K562 (cell line): ENCODE measurements at regions not wholly inside any gene's neighbourhood (a gene's known extent, or its start where the extent isn't known, plus 50 kb on each side); places are given as distances from the start of the nearest gene placed in this dataset.

Experiments
- ATAC-seq: fragments of 200-7000 bp; cut with Tn5 transposase; 3 replicates; pipeline ENCODE4 v1.9.1; 2020; ENCODE audit warnings: moderate library complexity
- BruUV-seq: library from RNA; stranded (reverse); fragments of 400-500 nt; replicated peaks from 2 replicates; lab custom pipeline; 2021; lab: Mats Ljungman, UMichigan
- CTCF ChIA-PET: fragments of 300-600 bp; formaldehyde crosslinking; extraction: SDS; loops from one replicate; lab custom pipeline; 2021; ENCODE audit warnings: low intra/inter-chr PET ratio; lab: Yijun Ruan, JAX
- POLR2A ChIA-PET: fragments of 300-600, 350-650 bp; sonication (Branson Sonifier 250); formaldehyde crosslinking; extraction: SDS; loops from one replicate; lab custom pipeline; 2021; ENCODE audit warnings: antibody characterized with exemption, inconsistent platforms; lab: Yijun Ruan, JAX
- DNase-seq, 4 experiments: peaks; one replicate each; pipeline versions ENCODE4 v3.0.0 to v3.0.0-alpha.2; 2011 to 2018; ENCODE audit warnings: low spot score in 3 of 4, mixed read lengths in 3 of 4; ENCODE audit errors: extremely low read depth in 1 of 4
- FAIRE-seq: peaks from 2 replicates; lab custom pipeline; 2011; peaks lifted over from hg19 to GRCh38; lab: Jason Lieb, UNC
- H2AFZ ChIP-seq: 2 replicates; pipeline ENCODE4 v1.6.0; 2011; ENCODE audit warnings: low read depth, low read length, control low read depth, inconsistent platforms
- H3K27ac ChIP-seq: fragments of 200-600 bp; 3 replicates; pipeline ENCODE4 v1.8.0; 2011; ENCODE audit warnings: low read depth, mild to moderate bottlenecking, control low read depth, inconsistent platforms, low read length, moderate library complexity, mixed read lengths; ENCODE audit errors: extremely low read depth
- H3K27me3 ChIP-seq, 2 experiments: fragments of 300-600 bp in 1 of 2; 2 replicates in 1 of 2; 3 replicates in 1 of 2; pipeline versions ENCODE4 v1.6.0 to v1.8.0; 2011; ENCODE audit warnings: inconsistent platforms in 2 of 2, low read length in 2 of 2, mild to moderate bottlenecking in 1 of 2, mixed read lengths in 1 of 2, moderate library complexity in 1 of 2; ENCODE audit not compliant: control insufficient read depth in 2 of 2, insufficient read depth in 2 of 2
- H3K36me3 ChIP-seq: fragments of 300-600 bp; 3 replicates; pipeline ENCODE4 v1.8.0; 2011; ENCODE audit warnings: mild to moderate bottlenecking, low read length, inconsistent platforms; ENCODE audit not compliant: control insufficient read depth, insufficient read depth
- H3K4me1 ChIP-seq, 2 experiments: fragments of 200-600 bp in 1 of 2; replicated peaks in 1 of 2; 2 replicates in 1 of 2; 3 replicates in 1 of 2; pipeline versions ENCODE4 v1.5.1 to v1.8.0; 2011; ENCODE audit warnings: inconsistent platforms in 2 of 2, low read length in 2 of 2, mild to moderate bottlenecking in 1 of 2, mixed read lengths in 1 of 2, moderate library complexity in 1 of 2; ENCODE audit not compliant: control insufficient read depth in 2 of 2, insufficient read depth in 2 of 2
- H3K4me2 ChIP-seq: 2 replicates; pipeline ENCODE4 v1.6.1; 2011; ENCODE audit warnings: low read length, control low read depth, inconsistent platforms, mixed read lengths; ENCODE audit not compliant: insufficient read depth
- H3K4me3 ChIP-seq: fragments of 200-600 bp; sonication (generic), shearing (Covaris generic); 2 replicates; pipeline ENCODE4 v1.5.1; 2016; ENCODE audit warnings: control low read depth, inconsistent platforms
- H3K79me2 ChIP-seq: fragments of 200-600 bp; 3 replicates; pipeline ENCODE4 v1.8.0; 2011; ENCODE audit warnings: low read length, inconsistent platforms; ENCODE audit not compliant: control insufficient read depth, insufficient read depth
- H3K9ac ChIP-seq, 2 experiments: 2 replicates each; pipeline versions ENCODE4 v1.6.0 to v1.6.1; 2011; ENCODE audit warnings: low read depth in 2 of 2, low read length in 2 of 2, control low read depth in 1 of 2, inconsistent platforms in 1 of 2, mild to moderate bottlenecking in 1 of 2, mixed read lengths in 1 of 2; ENCODE audit not compliant: insufficient read depth in 1 of 2
- H3K9me1 ChIP-seq: one replicate; pipeline ENCODE4 v1.6.0; 2011; ENCODE audit warnings: inconsistent platforms, mild to moderate bottlenecking, low read length, moderate library complexity; ENCODE audit not compliant: control insufficient read depth, insufficient read depth
- H3K9me3 ChIP-seq: replicated peaks from 2 replicates; pipeline ENCODE4 v1.5.1; 2011; ENCODE audit warnings: low read depth, low read length, inconsistent platforms; ENCODE audit not compliant: control insufficient read depth, insufficient read depth
- H4K20me1 ChIP-seq: replicated peaks from 2 replicates; pipeline ENCODE4 v1.6.1; 2011; ENCODE audit warnings: low read length, inconsistent platforms, mixed read lengths; ENCODE audit not compliant: control insufficient read depth, insufficient read depth
- ARID1B ChIP-seq: fragments of 450-650 bp; IDR thresholded peaks from 2 replicates; pipeline ENCODE4 v1.6.1; 2016; ENCODE audit warnings: antibody characterized with exemption, mild to moderate bottlenecking, inconsistent platforms
- ATF4 ChIP-seq: fragments of 450-650 bp; formaldehyde crosslinking; IDR thresholded peaks from 2 replicates; pipeline ENCODE4 v1.4.0; 2022; ENCODE audit warnings: mild to moderate bottlenecking, moderate library complexity
- CREB3L1 ChIP-seq: fragments of 450-650 bp; IDR thresholded peaks from 2 replicates; pipeline ENCODE4 v1.6.1; 2014; ENCODE audit warnings: low read depth, mild to moderate bottlenecking, moderate library complexity, borderline replicate concordance
- CXXC5 ChIP-seq: fragments of 250-450 bp; sonication (Bioruptor Pico); IDR thresholded peaks from 2 replicates; pipeline ENCODE4 v1.8.0; 2022; ENCODE audit warnings: inconsistent platforms, mild to moderate bottlenecking, moderate library complexity
- FOXP4 ChIP-seq: sonication (generic); formaldehyde crosslinking; IDR thresholded peaks from 2 replicates; pipeline ENCODE4 v1.8.0; 2022; ENCODE audit warnings: mild to moderate bottlenecking, missing genetic modification reagents, borderline replicate concordance
- GATAD2B ChIP-seq: fragments of 450-650 bp; IDR thresholded peaks from 2 replicates; pipeline ENCODE4 v1.6.1; 2017; ENCODE audit warnings: mild to moderate bottlenecking, borderline replicate concordance
- ILK ChIP-seq: fragments of 450-650 bp; IDR thresholded peaks from 2 replicates; pipeline ENCODE4 v1.6.1; 2016; ENCODE audit warnings: missing genetic modification characterization, low read depth, mild to moderate bottlenecking, missing compliant biosample characterization, moderate library complexity, borderline replicate concordance
- MAX ChIP-seq: sonication (generic); formaldehyde crosslinking; IDR thresholded peaks from 2 replicates; pipeline ENCODE4 v1.9.0; 2022; ENCODE audit warnings: mild to moderate bottlenecking, missing genetic modification reagents
- RBM17 ChIP-seq: fragments of 200-400 bp; formaldehyde crosslinking; IDR thresholded peaks from 2 replicates; pipeline ENCODE4 v1.6.1; 2017; ENCODE audit warnings: low read depth, mild to moderate bottlenecking, low read length, borderline replicate concordance
- SNIP1 ChIP-seq: fragments of 450-650 bp; IDR thresholded peaks from 2 replicates; pipeline ENCODE4 v1.7.1; 2017; ENCODE audit warnings: low read depth, mild to moderate bottlenecking
- ZBTB5 ChIP-seq: fragments of 450-650 bp; IDR thresholded peaks from 2 replicates; pipeline ENCODE4 v1.6.1; 2017; ENCODE audit warnings: antibody characterized with exemption
- ZKSCAN3 ChIP-seq: fragments of 250-450 bp; sonication (Bioruptor Pico); IDR thresholded peaks from 2 replicates; pipeline ENCODE4 v1.4.0; 2020
- ZNF263 ChIP-seq: sonication (generic); formaldehyde crosslinking; IDR thresholded peaks from 2 replicates; pipeline ENCODE4 v1.8.0; 2022; ENCODE audit warnings: mild to moderate bottlenecking, missing genetic modification reagents, borderline replicate concordance
- ZNF311 ChIP-seq: fragments of 250-450 bp; sonication (Bioruptor Pico); IDR thresholded peaks from 2 replicates; pipeline ENCODE4 v1.4.0; 2020; ENCODE audit warnings: mild to moderate bottlenecking, moderate library complexity
- ZNF764 ChIP-seq: fragments of 250-450 bp; sonication (Bioruptor Pico); IDR thresholded peaks from 2 replicates; pipeline ENCODE4 v1.4.0; 2020; ENCODE audit warnings: low read depth, mild to moderate bottlenecking, moderate library complexity
- WGBS: fragments of 100-300 bp; shearing (Covaris generic); methylation state at CpG from one replicate; pipeline ENCODE4 v1.1.6; 2016; ENCODE audit warnings: low coverage, mixed read lengths; ENCODE audit not compliant: insufficient coverage; ENCODE audit errors: missing lambda C conversion rate; 5-methylcytosine and 5-hydroxymethylcytosine counted together
- in situ Hi-C: fragments of 300-500 bp; cut with MboI; formaldehyde crosslinking; loops from 4 replicates; pipeline ENCODE4 v1.15.0; 2018; ENCODE audit warnings: inconsistent platforms, mixed read lengths
- intact Hi-C: fragments of 100-400 bp; cut with micrococcal nuclease; formaldehyde crosslinking; loops from 2 replicates; pipeline ENCODE4 v1.14.2; 2022

- no peaks in the 10 kb centered on the region for H3K36me3 ChIP-seq
- FAIRE-seq (no peak), ATAC-seq (no peak), DNase-seq (no peak)
- H3K9me1 ChIP-seq = no peaks in the 10 kb centered on the region
- H3K9ac ChIP-seq = no peak overlapping the region
- no peak overlapping the region for H2AFZ ChIP-seq
- H3K4me3 ChIP-seq = no peak overlapping the region
- H4K20me1 ChIP-seq = no peaks in the 10 kb centered on the region; the same call in 1 of the 2 replicates
- H3K27ac ChIP-seq = no peak overlapping the region
- in situ Hi-C loops = no loop called here
- ChIA-PET CTCF (no interaction called here), POLR2A (interaction anchor here (0.6 kb wide), 1 partner anchor 841 kb away, joined by 4 read pairs; no protein-coding TSS in a partner anchor)
- 5% methylated on average over 2 of the region's 3 CpGs for WGBS
- no TSS peak for BruUV-seq
- H3K4me2 ChIP-seq = no peak overlapping the region
- no peaks in the 10 kb centered on the region for H3K9me3 ChIP-seq
- intact Hi-C loops = no loop called here
- H3K79me2 ChIP-seq = no peaks in the 10 kb centered on the region
- peaks cover 0 to 18% of the 10 kb centered on the region in 2 experiments; a peak in 3 of 5 replicates for H3K27me3 ChIP-seq
- H3K4me1 ChIP-seq = no peaks in the 10 kb centered on the region
- TF ChIP-seq RBM17 (no peak), ATF4 (CRISPR knock-in tag) (no peak), GATAD2B (no peak), ZNF263 (CRISPR knock-in tag) (no peak), CREB3L1 (no peak), ARID1B (no peak), ZNF764 (CRISPR knock-in tag) (no peak), ZNF311 (CRISPR knock-in tag) (no peak), ZBTB5 (no peak), CXXC5 (CRISPR knock-in tag) (no peak), FOXP4 (CRISPR knock-in tag) (no peak), SNIP1 (no peak), ZKSCAN3 (CRISPR knock-in tag) (no peak), ILK (no peak), MAX (CRISPR knock-in tag) (no peak)
Measured at GRCh38 chr11:116598556-116598955, 174.2 kb downstream of the BUD13 start.
